ENCODE measurements at regions not wholly inside any gene's neighbourhood (a gene's known extent, or its start where the extent isn't known, plus 50 kb on each side); places are given as distances from the start of the nearest gene placed in this dataset.

DNA sequence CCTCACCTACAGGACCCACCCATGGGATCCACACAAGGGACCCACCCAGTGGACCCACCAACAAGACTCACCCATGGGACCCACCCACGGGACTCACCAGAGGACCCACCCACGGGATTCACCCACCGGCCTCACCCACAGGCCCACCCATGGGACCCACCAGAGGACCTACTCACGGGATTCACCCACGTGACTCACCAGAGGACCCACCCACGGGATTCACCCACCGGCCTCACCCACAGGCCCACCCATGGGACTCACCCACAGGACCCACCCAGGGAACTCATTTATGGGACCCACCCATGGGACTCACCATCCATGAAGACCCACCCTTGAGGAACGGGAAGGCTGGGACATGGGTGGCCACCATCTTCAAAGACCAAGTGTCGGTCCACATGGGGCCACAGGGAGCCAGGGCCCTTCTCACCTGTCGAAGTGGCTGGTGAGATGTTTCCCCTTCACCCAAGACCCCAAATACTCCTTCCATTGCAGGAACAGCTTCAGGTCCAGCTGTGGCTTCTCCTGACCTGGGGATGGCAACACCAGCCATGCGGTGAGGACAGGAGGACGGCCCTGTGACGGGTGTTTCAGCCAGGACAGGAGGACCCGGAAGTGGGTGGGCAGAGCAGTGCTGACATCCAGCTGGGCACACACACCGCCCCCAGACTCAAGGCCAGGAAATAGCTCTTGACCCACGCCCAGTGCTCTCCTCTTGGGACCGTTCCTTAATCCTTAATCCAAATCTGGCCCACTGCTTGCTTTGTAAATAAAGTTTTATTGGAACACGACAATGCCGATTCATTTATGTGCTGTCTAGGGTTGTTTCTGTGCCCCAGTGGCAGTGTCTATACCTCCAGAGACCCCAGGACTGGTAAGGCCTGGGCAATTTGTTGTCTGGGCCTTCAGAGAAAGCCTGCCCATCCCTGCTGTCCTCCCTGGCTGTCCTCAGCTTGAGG, 1005.1 kb downstream of the BRD1 start:
- DNase-seq (ENCODE audit: low read depth, low spot score) (no peak), ATAC-seq (no peak)
- CTCF ChIA-PET, result no interaction called here
- TF ChIP-seq POLR2AphosphoS5 (IDR thresholded peaks at IDR 0.05; ENCODE audit: low read depth, low read length), result no peak
- TF ChIP-seq, protein P1, sequence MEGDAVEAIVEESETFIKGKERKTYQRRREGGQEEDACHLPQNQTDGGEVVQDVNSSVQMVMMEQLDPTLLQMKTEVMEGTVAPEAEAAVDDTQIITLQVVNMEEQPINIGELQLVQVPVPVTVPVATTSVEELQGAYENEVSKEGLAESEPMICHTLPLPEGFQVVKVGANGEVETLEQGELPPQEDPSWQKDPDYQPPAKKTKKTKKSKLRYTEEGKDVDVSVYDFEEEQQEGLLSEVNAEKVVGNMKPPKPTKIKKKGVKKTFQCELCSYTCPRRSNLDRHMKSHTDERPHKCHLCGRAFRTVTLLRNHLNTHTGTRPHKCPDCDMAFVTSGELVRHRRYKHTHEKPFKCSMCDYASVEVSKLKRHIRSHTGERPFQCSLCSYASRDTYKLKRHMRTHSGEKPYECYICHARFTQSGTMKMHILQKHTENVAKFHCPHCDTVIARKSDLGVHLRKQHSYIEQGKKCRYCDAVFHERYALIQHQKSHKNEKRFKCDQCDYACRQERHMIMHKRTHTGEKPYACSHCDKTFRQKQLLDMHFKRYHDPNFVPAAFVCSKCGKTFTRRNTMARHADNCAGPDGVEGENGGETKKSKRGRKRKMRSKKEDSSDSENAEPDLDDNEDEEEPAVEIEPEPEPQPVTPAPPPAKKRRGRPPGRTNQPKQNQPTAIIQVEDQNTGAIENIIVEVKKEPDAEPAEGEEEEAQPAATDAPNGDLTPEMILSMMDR (IDR thresholded peaks at IDR 0.05), result no peak
- no peak for TF ChIP-seq TCF7L2 (IDR thresholded peaks at IDR 0.05; ENCODE audit: low read depth, low read length)
- no peak for TF ChIP-seq SIN3A (IDR thresholded peaks at IDR 0.05; ENCODE audit: borderline replicate concordance, insufficient read depth, low read depth, low read length)
- TF ChIP-seq, protein P2, sequence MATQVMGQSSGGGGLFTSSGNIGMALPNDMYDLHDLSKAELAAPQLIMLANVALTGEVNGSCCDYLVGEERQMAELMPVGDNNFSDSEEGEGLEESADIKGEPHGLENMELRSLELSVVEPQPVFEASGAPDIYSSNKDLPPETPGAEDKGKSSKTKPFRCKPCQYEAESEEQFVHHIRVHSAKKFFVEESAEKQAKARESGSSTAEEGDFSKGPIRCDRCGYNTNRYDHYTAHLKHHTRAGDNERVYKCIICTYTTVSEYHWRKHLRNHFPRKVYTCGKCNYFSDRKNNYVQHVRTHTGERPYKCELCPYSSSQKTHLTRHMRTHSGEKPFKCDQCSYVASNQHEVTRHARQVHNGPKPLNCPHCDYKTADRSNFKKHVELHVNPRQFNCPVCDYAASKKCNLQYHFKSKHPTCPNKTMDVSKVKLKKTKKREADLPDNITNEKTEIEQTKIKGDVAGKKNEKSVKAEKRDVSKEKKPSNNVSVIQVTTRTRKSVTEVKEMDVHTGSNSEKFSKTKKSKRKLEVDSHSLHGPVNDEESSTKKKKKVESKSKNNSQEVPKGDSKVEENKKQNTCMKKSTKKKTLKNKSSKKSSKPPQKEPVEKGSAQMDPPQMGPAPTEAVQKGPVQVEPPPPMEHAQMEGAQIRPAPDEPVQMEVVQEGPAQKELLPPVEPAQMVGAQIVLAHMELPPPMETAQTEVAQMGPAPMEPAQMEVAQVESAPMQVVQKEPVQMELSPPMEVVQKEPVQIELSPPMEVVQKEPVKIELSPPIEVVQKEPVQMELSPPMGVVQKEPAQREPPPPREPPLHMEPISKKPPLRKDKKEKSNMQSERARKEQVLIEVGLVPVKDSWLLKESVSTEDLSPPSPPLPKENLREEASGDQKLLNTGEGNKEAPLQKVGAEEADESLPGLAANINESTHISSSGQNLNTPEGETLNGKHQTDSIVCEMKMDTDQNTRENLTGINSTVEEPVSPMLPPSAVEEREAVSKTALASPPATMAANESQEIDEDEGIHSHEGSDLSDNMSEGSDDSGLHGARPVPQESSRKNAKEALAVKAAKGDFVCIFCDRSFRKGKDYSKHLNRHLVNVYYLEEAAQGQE (IDR thresholded peaks at IDR 0.05; ENCODE audit: insufficient read depth in 1 of 2, low read depth in 2 of 2, low read length in 1 of 2), result no peak
- intact Hi-C loops (cut with micrococcal nuclease; ENCODE audit: unreplicated experiment), result no loop called here
- H3K36me3 ChIP-seq (ENCODE audit: control insufficient read depth, insufficient read depth, low read length), result no peaks in the 10 kb centered on the region
- no peaks in the 10 kb centered on the region for H3K4me1 ChIP-seq (ENCODE audit: control insufficient read depth, insufficient read depth, low read length)
- no peak overlapping the region for H3K27ac ChIP-seq (ENCODE audit: low read length)
- in situ Hi-C loops (cut with HindIII; ENCODE audit: low pct_unique_long_range_greater_than_20kb, low sequenced_read_pairs), result no loop called here
- POLR2A ChIA-PET, result no interaction called here
- BruUV-seq (replicated peaks), result no TSS peak
- H3K4me3 ChIP-seq (ENCODE audit: low read depth in 2 of 2, low read length in 2 of 2), result no peak overlapping the region
- no peaks in the 10 kb centered on the region for H3K9me3 ChIP-seq (ENCODE audit: control insufficient read depth, insufficient read depth, low read depth, low read length)
- H3K27me3 ChIP-seq (ENCODE audit: control insufficient read depth, insufficient read depth, low read length), result no peaks in the 10 kb centered on the region

DNA sequence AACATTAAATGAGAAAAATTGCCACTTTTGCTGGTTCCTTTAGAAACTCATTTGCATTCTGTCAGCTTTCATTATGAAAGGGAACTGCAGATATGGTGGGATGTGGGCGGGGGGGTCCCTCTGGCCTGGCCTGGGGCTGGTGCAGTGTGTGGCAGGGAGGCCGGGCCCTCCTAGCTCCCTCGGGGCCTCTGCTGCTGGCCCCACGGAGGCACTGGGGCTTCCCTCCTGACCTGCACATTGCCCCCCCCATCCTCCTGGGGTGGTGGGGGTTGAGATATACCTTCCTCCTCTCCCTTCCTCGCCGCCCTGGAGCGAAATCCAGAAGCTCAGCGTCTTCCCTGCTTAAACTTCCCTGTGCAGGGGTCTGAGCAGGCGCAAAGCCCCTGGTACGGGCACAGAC, 1005.9 kb downstream of the BRD1 start:
- intact Hi-C loops (cut with micrococcal nuclease; ENCODE audit: unreplicated experiment) (no loop called here), in situ Hi-C loops (cut with HindIII; ENCODE audit: low pct_unique_long_range_greater_than_20kb, low sequenced_read_pairs) (no loop called here)
- ChIA-PET CTCF (no interaction called here), POLR2A (no interaction called here)
- no peaks in the 10 kb centered on the region for H3K9me3 ChIP-seq (ENCODE audit: control insufficient read depth, insufficient read depth, low read depth, low read length)
- no TSS peak for BruUV-seq (replicated peaks)
- no peak overlapping the region for H3K27ac ChIP-seq (ENCODE audit: low read length)
- no peaks in the 10 kb centered on the region for H3K27me3 ChIP-seq (ENCODE audit: control insufficient read depth, insufficient read depth, low read length)
- H3K4me1 ChIP-seq (ENCODE audit: control insufficient read depth, insufficient read depth, low read length), result no peaks in the 10 kb centered on the region
- no peak for DNase-seq (ENCODE audit: low read depth, low spot score)
- no peak for ATAC-seq
- TF ChIP-seq POLR2AphosphoS5 (IDR thresholded peaks at IDR 0.05; ENCODE audit: low read depth, low read length) (no peak), SIN3A (IDR thresholded peaks at IDR 0.05; ENCODE audit: borderline replicate concordance, insufficient read depth, low read depth, low read length) (no peak), TCF7L2 (IDR thresholded peaks at IDR 0.05; ENCODE audit: low read depth, low read length) (no peak)
- TF ChIP-seq, protein P1 (IDR thresholded peaks at IDR 0.05), result no peak
- TF ChIP-seq, protein P2 (IDR thresholded peaks at IDR 0.05; ENCODE audit: insufficient read depth in 1 of 2, low read depth in 2 of 2, low read length in 1 of 2), result no peak
- H3K36me3 ChIP-seq (ENCODE audit: control insufficient read depth, insufficient read depth, low read length), result no peaks in the 10 kb centered on the region
- no peak overlapping the region for H3K4me3 ChIP-seq (ENCODE audit: low read depth in 2 of 2, low read length in 2 of 2)

Data from Panc1 (cell line).